ENCODE measurements at regions not wholly inside any gene's neighbourhood (a gene's known extent, or its start where the extent isn't known, plus 50 kb on each side); places are given as distances from the start of the nearest gene placed in this dataset.

GRCh38 chrX:131837325-131837724, 185.8 kb upstream of the STK26 start:
- no peaks in the 10 kb centered on the region for H3K36me3 ChIP-seq
- H3K27me3 ChIP-seq = peaks cover 0 to 36% (median 9%) of the 10 kb centered on the region in 4 donors
- no peaks in the 10 kb centered on the region for H3K9me3 ChIP-seq
- H3K4me1 ChIP-seq = no peaks in the 10 kb centered on the region
- intact Hi-C loops (cut with DNase I) = no loop called here
- no peak overlapping the region for H3K4me3 ChIP-seq
- H3K27ac ChIP-seq = no peak overlapping the region
- ATAC-seq (no peak), FAIRE-seq (peak; percentile 37), DNase-seq (no peak)
- TF ChIP-seq CTCF (IDR thresholded peaks at IDR 0.05) = no peak

GRCh38 chrX:131840799-131841495, 182.2 kb upstream of the STK26 start:
- Histone ChIP-seq H3K27me3 (peaks cover 0 to 20% (median 3%) of the 10 kb centered on the region in 4 donors), H3K36me3 (no peaks in the 10 kb centered on the region), H3K9me3 (no peaks in the 10 kb centered on the region), H3K27ac (no peak overlapping the region), H3K4me1 (no peaks in the 10 kb centered on the region), H3K4me3 (no peak overlapping the region)
- no peak for FAIRE-seq
- no peak for TF ChIP-seq CTCF (IDR thresholded peaks at IDR 0.05)
- 41 to 46% methylated on average over 21 to 23 of the region's 24 CpGs for WGBS, 2 donors
- no peak for DNase-seq
- ATAC-seq = peak; percentile 16 to 51 (median 26)
- intact Hi-C loops (cut with DNase I) = loop anchor here in 1 of 3 donors (10.0 kb wide), 1 partner anchor 774 kb away; no protein-coding TSS in a partner anchor

GRCh38 chrX:131841496-131842437, 181.3 kb upstream of the STK26 start:
- Histone ChIP-seq H3K4me1 (no peaks in the 10 kb centered on the region), H3K27ac (no peak overlapping the region), H3K9me3 (no peaks in the 10 kb centered on the region), H3K36me3 (no peaks in the 10 kb centered on the region), H3K27me3 (peaks cover 0 to 13% (median 0%) of the 10 kb centered on the region in 4 donors), H3K4me3 (no peak overlapping the region)
- peak in 2 of 6 donors; percentile 10 to 55 for DNase-seq
- 40% methylated on average over 29 of the region's 31 CpGs for WGBS, 2 donors
- ATAC-seq = peak; percentile 80 to 99 (median 96)
- intact Hi-C loops (cut with DNase I) = loop anchor here in 1 of 3 donors (10.0 kb wide), 1 partner anchor 773 kb away; no protein-coding TSS in a partner anchor
- peak; percentile 87 to 92 (median 91) for TF ChIP-seq CTCF (IDR thresholded peaks at IDR 0.05)
- no peak for FAIRE-seq

- no peak for ATAC-seq
- no peak overlapping the region for H3K27ac ChIP-seq
- intact Hi-C loops (cut with DNase I) = loop anchor here in 1 of 3 donors (10.0 kb wide), 1 partner anchor 771 kb away; no protein-coding TSS in a partner anchor
- H3K4me3 ChIP-seq = no peak overlapping the region
- no peaks in the 10 kb centered on the region for H3K9me3 ChIP-seq
- TF ChIP-seq CTCF (IDR thresholded peaks at IDR 0.05) = no peak
- no peaks in the 10 kb centered on the region for H3K36me3 ChIP-seq
- no peak for FAIRE-seq
- no peak for DNase-seq
- H3K4me1 ChIP-seq = no peaks in the 10 kb centered on the region
- H3K27me3 ChIP-seq = peaks cover 0 to 21% (median 3%) of the 10 kb centered on the region in 4 donors
These were observed 179.1 kb upstream of the STK26 start for GRCh38 chrX:131843987-131844386.
